GM18519 (cell line): ENCODE measurements at regions not wholly inside any gene's neighbourhood (a gene's known extent, or its start where the extent isn't known, plus 50 kb on each side); places are given as distances from the start of the nearest gene placed in this dataset.
"Not testable (repeated sequence)": the region's sequence is repeated elsewhere in the genome, so short reads cannot be mapped to it uniquely, and the experiment has no call there.

ENCODE experiments used
- ATAC-seq: cut with Tn5 transposase; IDR thresholded peaks from one replicate; pipeline ENCODE4 v1.9.1; 2021; ENCODE audit warnings: mild to moderate bottlenecking, moderate library complexity; ENCODE audit not compliant: unreplicated experiment, low FRiP score

DNA sequence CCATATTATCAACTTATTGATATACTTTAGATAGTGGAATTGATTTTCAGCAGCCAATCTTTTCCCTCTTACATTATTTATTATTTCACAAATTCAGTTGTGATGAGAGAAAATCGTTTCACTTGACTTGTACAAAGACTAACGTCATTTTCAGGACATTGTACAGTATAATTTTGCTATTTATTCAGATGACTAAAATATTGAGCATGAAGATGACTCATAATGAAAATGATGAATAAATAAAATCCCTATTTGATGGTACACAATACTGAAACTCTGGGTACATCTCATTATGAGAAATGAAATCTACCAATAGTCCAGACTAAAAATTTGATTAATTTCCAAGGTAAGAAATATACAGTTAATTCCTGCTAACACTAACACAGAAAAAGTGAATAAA is 316.4 kb downstream of the CCDC74A start:
- not testable (repeated sequence) for ATAC-seq

DNA sequence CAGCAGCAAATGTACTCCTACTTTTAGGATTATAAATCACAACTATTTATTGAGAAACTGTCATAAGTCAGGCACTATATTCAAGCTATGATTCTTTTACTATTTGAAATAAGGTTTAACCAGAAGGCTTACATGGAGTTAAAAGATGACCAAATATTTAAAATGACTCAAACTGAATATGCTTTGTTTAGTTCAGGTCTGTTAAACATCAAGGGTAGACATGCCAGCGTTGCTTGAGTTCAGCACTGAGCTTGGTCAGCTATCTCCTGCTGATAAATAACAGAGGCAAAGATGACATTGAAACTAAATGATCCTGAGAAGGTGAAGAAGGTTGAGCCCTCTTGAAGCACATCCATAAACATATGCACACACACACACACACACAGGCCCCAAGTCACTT is 305.6 kb downstream of the ANKRD30BL start:
- ATAC-seq, result not testable (repeated sequence)

DNA sequence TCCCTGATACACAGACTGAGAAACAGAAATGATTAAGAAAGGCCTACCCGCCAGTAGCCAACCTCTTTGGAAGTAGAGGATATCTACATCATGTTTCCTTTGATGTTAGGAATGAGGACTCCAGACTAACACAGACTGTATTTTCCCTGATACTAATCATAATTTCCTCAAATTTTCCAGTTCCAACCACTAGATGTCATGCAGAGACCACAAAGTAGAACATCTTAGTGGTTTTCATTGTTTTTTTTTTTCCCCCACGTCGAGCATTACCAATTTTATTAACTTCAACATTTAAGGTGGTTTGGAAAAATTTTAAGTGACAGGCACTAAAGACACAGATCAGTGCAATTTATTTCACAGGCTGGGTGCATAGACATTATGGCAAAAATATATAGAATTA is 303.6 kb downstream of the ANKRD30BL start:
- not testable (repeated sequence) for ATAC-seq
